ENCODE measurements at regions not wholly inside any gene's neighbourhood (a gene's known extent, or its start where the extent isn't known, plus 50 kb on each side); places are given as distances from the start of the nearest gene placed in this dataset.

DNA sequence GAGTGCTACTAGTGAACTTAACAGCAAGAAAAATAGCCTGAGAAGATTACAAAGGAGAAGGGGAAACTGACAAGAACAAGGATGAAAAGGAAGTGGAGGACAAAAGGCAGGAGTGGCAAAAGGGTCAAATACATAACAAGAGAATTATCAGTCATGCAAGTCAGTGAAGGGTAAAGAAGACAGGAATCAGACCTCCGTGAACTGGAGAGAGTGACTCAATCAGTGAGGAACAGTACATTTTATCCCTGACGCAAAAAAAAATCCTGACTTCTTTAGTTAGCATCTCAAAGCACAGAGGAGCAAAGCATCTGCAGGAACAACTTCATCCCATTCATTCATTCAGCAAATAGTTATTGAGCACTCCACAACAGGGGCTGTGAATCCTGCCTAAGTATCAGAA lies 97.8 kb downstream of the SST start:
- TF ChIP-seq, protein P1, sequence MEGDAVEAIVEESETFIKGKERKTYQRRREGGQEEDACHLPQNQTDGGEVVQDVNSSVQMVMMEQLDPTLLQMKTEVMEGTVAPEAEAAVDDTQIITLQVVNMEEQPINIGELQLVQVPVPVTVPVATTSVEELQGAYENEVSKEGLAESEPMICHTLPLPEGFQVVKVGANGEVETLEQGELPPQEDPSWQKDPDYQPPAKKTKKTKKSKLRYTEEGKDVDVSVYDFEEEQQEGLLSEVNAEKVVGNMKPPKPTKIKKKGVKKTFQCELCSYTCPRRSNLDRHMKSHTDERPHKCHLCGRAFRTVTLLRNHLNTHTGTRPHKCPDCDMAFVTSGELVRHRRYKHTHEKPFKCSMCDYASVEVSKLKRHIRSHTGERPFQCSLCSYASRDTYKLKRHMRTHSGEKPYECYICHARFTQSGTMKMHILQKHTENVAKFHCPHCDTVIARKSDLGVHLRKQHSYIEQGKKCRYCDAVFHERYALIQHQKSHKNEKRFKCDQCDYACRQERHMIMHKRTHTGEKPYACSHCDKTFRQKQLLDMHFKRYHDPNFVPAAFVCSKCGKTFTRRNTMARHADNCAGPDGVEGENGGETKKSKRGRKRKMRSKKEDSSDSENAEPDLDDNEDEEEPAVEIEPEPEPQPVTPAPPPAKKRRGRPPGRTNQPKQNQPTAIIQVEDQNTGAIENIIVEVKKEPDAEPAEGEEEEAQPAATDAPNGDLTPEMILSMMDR (IDR thresholded peaks at IDR 0.05): no peak
- TF ChIP-seq POLR2AphosphoS5 (IDR thresholded peaks at IDR 0.05) (no peak), POLR2A (IDR thresholded peaks at IDR 0.05) (no peak)
